ENCODE measurements at regions not wholly inside any gene's neighbourhood (a gene's known extent, or its start where the extent isn't known, plus 50 kb on each side); places are given as distances from the start of the nearest gene placed in this dataset.

DNA sequence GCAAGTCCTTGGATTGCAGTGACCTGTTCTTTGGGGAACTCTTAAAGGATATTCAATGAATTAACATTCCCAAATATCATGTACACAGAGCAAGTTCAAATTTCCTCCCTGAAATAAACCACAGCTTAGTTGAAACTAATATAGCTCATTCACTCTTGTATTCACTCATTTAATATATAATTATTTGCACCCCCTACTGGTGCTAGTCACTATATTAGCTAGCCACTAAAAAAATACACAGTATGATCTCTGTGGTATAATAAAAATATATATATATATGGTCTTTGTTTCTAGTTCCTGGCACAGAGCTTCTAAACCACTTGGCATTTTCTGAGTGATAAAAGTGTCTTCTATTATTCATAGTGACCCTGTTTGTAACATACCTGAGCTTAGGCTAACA lies 177.3 kb upstream of the LYPLAL1 start:
- no peak for TF ChIP-seq EP300 (IDR thresholded peaks at IDR 0.05)
- TF ChIP-seq POLR2AphosphoS5 (IDR thresholded peaks at IDR 0.05): no peak
- TF ChIP-seq CTCF (IDR thresholded peaks at IDR 0.05): no peak

All from upper lobe of left lung (tissue), 4 donors.